WTC11 (cell line): ENCODE measurements at regions not wholly inside any gene's neighbourhood (a gene's known extent, or its start where the extent isn't known, plus 50 kb on each side); places are given as distances from the start of the nearest gene placed in this dataset.

Source experiments
- ATAC-seq: fragments of 200-7000 bp; cut with Tn5 transposase; 2 replicates; pipeline ENCODE4 v1.10.0; 2021; ENCODE audit warnings: mild to moderate bottlenecking, moderate library complexity
- CTCF ChIA-PET: fragments of 300-600 bp; sonication (Branson Sonifier 250); formaldehyde crosslinking; loops from one replicate; lab custom pipeline; 2021; ENCODE audit warnings: antibody characterized with exemption; lab: Charles Lee
- POLR2A ChIA-PET: fragments of 350-600 bp; sonication (Branson Sonifier 250); formaldehyde crosslinking; loops from one replicate; lab custom pipeline; 2021; ENCODE audit warnings: antibody characterized with exemption; lab: Charles Lee
- DNase-seq: peaks from one replicate; pipeline ENCODE4 v3.0.0; 2021; ENCODE audit warnings: low spot score
- H3K27ac Mint-ChIP-seq: 2 replicates; pipeline ENCODE4 v1.8.0; 2021; ENCODE audit warnings: mixed read lengths
- H3K27me3 Mint-ChIP-seq: 2 replicates; pipeline ENCODE4 v1.8.0; 2021; ENCODE audit warnings: low read depth, mild to moderate bottlenecking, moderate library complexity, mixed read lengths
- H3K36me3 Mint-ChIP-seq: 2 replicates; pipeline ENCODE4 v1.8.0; 2021; ENCODE audit warnings: mixed read lengths
- H3K4me1 Mint-ChIP-seq: 2 replicates; pipeline ENCODE4 v1.8.0; 2022; ENCODE audit warnings: mixed read lengths
- H3K4me3 Mint-ChIP-seq: 2 replicates; pipeline ENCODE4 v1.8.0; 2021; ENCODE audit warnings: mild to moderate bottlenecking, moderate library complexity, mixed read lengths
- H3K9me3 Mint-ChIP-seq: 2 replicates; pipeline ENCODE4 v1.8.0; 2021; ENCODE audit warnings: mixed read lengths
- CREB1 ChIP-seq: sonication (generic); formaldehyde crosslinking; IDR thresholded peaks from 2 replicates; pipeline ENCODE4 v1.8.0; 2023; ENCODE audit warnings: mild to moderate bottlenecking, missing genetic modification reagents
- CREM ChIP-seq: sonication (generic); formaldehyde crosslinking; IDR thresholded peaks from 2 replicates; pipeline ENCODE4 v1.8.1; 2022; ENCODE audit warnings: mild to moderate bottlenecking, missing genetic modification reagents, moderate library complexity
- CTCF ChIP-seq: fragments of 200-600 bp; IDR thresholded peaks from 2 replicates; pipeline ENCODE4 v1.8.0; 2022; ENCODE audit warnings: antibody characterized with exemption
- EMX1 ChIP-seq: fragments of 250-450 bp; sonication (Bioruptor Pico); IDR thresholded peaks from 2 replicates; pipeline ENCODE4 v1.8.0; 2021; ENCODE audit warnings: mild to moderate bottlenecking
- ETV6 ChIP-seq: sonication (generic); formaldehyde crosslinking; IDR thresholded peaks from 2 replicates; pipeline ENCODE4 v1.8.1; 2022; ENCODE audit warnings: mild to moderate bottlenecking, missing genetic modification reagents
- FOXK1 ChIP-seq: sonication (generic); formaldehyde crosslinking; IDR thresholded peaks from 2 replicates; pipeline ENCODE4 v1.8.0; 2022; ENCODE audit warnings: mild to moderate bottlenecking, moderate library complexity, missing genetic modification reagents
- GRHL2 ChIP-seq: fragments of 250-450 bp; sonication (Bioruptor Pico); IDR thresholded peaks from 2 replicates; pipeline ENCODE4 v1.8.0; 2022; ENCODE audit warnings: mild to moderate bottlenecking, moderate library complexity; ENCODE audit not compliant: insufficient replicate concordance, severe bottlenecking
- GTF2I ChIP-seq: fragments of 250-450 bp; sonication (Bioruptor Pico); conservative IDR thresholded peaks from 2 replicates; pipeline ENCODE4 v1.4.0; 2021; ENCODE audit warnings: mild to moderate bottlenecking
- HMGA2 ChIP-seq: fragments of 250-450 bp; sonication (Bioruptor Pico); IDR thresholded peaks from 2 replicates; pipeline ENCODE4 v1.4.0; 2021; ENCODE audit warnings: mild to moderate bottlenecking, moderate library complexity
- IRF1 ChIP-seq: sonication (generic); formaldehyde crosslinking; IDR thresholded peaks from 2 replicates; pipeline ENCODE4 v1.8.0; 2023; ENCODE audit warnings: missing genetic modification reagents
- OVOL2 ChIP-seq: fragments of 250-450 bp; sonication (Bioruptor Pico); IDR thresholded peaks from 2 replicates; pipeline ENCODE4 v1.9.0; 2021; ENCODE audit warnings: mild to moderate bottlenecking, borderline replicate concordance
- PRDM15 ChIP-seq: sonication (generic); formaldehyde crosslinking; IDR thresholded peaks from 2 replicates; pipeline ENCODE4 v1.8.0; 2022; ENCODE audit warnings: missing genetic modification reagents
- PRRX2 ChIP-seq: fragments of 250-450 bp; sonication (Bioruptor Pico); IDR thresholded peaks from 2 replicates; pipeline ENCODE4 v1.8.0; 2021; ENCODE audit warnings: mild to moderate bottlenecking
- SMAD3 ChIP-seq: sonication (generic); formaldehyde crosslinking; IDR thresholded peaks from 2 replicates; pipeline ENCODE4 v1.8.0; 2022; ENCODE audit warnings: missing genetic modification reagents, mild to moderate bottlenecking, borderline replicate concordance
- SP1 ChIP-seq: sonication (generic); formaldehyde crosslinking; conservative IDR thresholded peaks from 2 replicates; pipeline ENCODE4 v1.8.1; 2022; ENCODE audit warnings: missing genetic modification reagents
- ZNF219 ChIP-seq: sonication (generic); formaldehyde crosslinking; IDR thresholded peaks from 2 replicates; pipeline ENCODE4 v1.8.0; 2023; ENCODE audit warnings: missing genetic modification reagents, mild to moderate bottlenecking, borderline replicate concordance
- ZNF232 ChIP-seq: sonication (generic); formaldehyde crosslinking; IDR thresholded peaks from 2 replicates; pipeline ENCODE4 v1.8.0; 2022; ENCODE audit warnings: mild to moderate bottlenecking, missing genetic modification reagents
- ZNF263 ChIP-seq: sonication (generic); formaldehyde crosslinking; IDR thresholded peaks from 2 replicates; pipeline ENCODE4 v1.8.1; 2022; ENCODE audit warnings: low read depth, mild to moderate bottlenecking, moderate library complexity, missing genetic modification reagents
- TF ChIP-seq, protein P1 (sequence below): fragments of 250-450 bp; sonication (Bioruptor Pico); IDR thresholded peaks from 2 replicates; pipeline ENCODE4 v2.1.2; 2022; ENCODE audit warnings: mild to moderate bottlenecking, moderate library complexity
- TF ChIP-seq, protein P2 (sequence below): sonication (generic); formaldehyde crosslinking; IDR thresholded peaks from 2 replicates; pipeline ENCODE4 v1.8.1; 2023; ENCODE audit warnings: mild to moderate bottlenecking, missing genetic modification reagents, moderate library complexity
- TF ChIP-seq, protein P3 (sequence below): fragments of 250-450 bp; sonication (Bioruptor Pico); IDR thresholded peaks from 2 replicates; pipeline ENCODE4 v1.9.0; 2021; ENCODE audit warnings: moderate library complexity, mild to moderate bottlenecking, inconsistent platforms, borderline replicate concordance
- TF ChIP-seq, protein P4 (sequence below): sonication (generic); formaldehyde crosslinking; IDR thresholded peaks from 2 replicates; pipeline ENCODE4 v1.8.1; 2023; ENCODE audit warnings: mild to moderate bottlenecking, missing genetic modification reagents, borderline replicate concordance

- Mint-ChIP-seq H3K27ac (no peak overlapping the region), H3K4me3 (no peak overlapping the region), H3K27me3 (no peaks in the 10 kb centered on the region), H3K4me1 (peaks cover 26% of the 10 kb centered on the region), H3K36me3 (no peaks in the 10 kb centered on the region), H3K9me3 (no peaks in the 10 kb centered on the region)
- TF ChIP-seq CREM = no peak
- TF ChIP-seq ZNF263 (CRISPR knock-in tag) = no peak
- TF ChIP-seq, protein P1, sequence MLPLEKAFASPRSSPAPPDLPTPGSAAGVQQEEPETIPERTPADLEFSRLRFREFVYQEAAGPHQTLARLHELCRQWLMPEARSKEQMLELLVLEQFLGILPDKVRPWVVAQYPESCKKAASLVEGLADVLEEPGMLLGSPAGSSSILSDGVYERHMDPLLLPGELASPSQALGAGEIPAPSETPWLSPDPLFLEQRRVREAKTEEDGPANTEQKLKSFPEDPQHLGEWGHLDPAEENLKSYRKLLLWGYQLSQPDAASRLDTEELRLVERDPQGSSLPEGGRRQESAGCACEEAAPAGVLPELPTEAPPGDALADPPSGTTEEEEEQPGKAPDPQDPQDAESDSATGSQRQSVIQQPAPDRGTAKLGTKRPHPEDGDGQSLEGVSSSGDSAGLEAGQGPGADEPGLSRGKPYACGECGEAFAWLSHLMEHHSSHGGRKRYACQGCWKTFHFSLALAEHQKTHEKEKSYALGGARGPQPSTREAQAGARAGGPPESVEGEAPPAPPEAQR (CRISPR knock-in tag) = no peak
- TF ChIP-seq PRDM15 = no peak
- TF ChIP-seq SMAD3 (CRISPR knock-in tag) = no peak
- no peak for TF ChIP-seq FOXK1
- TF ChIP-seq GTF2I (CRISPR knock-in tag) = no peak
- no peak for TF ChIP-seq SP1 (CRISPR knock-in tag)
- TF ChIP-seq ZNF232 = no peak
- TF ChIP-seq HMGA2 (CRISPR knock-in tag) = no peak
- no peak for TF ChIP-seq OVOL2
- DNase-seq (no peak), ATAC-seq (no peak)
- CTCF ChIA-PET = no interaction called here
- POLR2A ChIA-PET = no interaction called here
Measured at GRCh38 chr4:187183346-187183745, 459.7 kb upstream of the FAT1 start.

DNA sequence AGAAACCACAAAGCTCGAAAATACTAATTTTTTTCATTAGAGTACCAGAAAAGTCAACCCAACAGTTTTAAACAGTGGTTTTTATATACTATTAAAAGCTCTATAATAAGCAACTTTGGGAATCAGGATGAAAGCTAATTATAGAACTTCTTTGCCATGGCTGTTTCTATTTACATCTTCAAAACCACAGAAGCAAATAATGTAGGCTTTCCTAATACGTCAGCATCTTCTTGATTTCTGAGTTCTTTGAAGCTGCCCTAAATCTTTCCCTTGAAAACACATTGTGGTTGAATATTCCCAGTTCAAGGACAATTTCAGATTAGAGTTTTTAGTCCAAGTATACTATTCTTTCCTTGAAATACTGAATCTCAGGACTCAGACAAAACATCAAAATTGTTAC is 460.2 kb upstream of the FAT1 start:
- Mint-ChIP-seq H3K9me3 (no peaks in the 10 kb centered on the region), H3K27ac (no peak overlapping the region), H3K4me1 (peaks cover 22% of the 10 kb centered on the region), H3K27me3 (no peaks in the 10 kb centered on the region), H3K36me3 (no peaks in the 10 kb centered on the region), H3K4me3 (no peak overlapping the region)
- DNase-seq = no peak
- ATAC-seq = no peak
- CTCF ChIA-PET = no interaction called here
- POLR2A ChIA-PET = no interaction called here
- TF ChIP-seq PRRX2 (CRISPR knock-in tag) (no peak), ZNF219 (no peak), EMX1 (CRISPR knock-in tag) (no peak), CTCF (no peak), CREB1 (no peak), IRF1 (no peak), ETV6 (CRISPR knock-in tag) (no peak), GRHL2 (no peak)
- TF ChIP-seq, protein P2, sequence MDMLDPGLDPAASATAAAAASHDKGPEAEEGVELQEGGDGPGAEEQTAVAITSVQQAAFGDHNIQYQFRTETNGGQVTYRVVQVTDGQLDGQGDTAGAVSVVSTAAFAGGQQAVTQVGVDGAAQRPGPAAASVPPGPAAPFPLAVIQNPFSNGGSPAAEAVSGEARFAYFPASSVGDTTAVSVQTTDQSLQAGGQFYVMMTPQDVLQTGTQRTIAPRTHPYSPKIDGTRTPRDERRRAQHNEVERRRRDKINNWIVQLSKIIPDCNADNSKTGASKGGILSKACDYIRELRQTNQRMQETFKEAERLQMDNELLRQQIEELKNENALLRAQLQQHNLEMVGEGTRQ = no peak
- TF ChIP-seq, protein P3, sequence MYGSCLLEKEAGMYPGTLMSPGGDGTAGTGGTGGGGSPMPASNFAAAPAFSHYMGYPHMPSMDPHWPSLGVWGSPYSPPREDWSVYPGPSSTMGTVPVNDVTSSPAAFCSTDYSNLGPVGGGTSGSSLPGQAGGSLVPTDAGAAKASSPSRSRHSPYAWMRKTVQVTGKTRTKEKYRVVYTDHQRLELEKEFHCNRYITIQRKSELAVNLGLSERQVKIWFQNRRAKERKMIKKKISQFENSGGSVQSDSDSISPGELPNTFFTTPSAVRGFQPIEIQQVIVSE (CRISPR knock-in tag) = no peak
- TF ChIP-seq, protein P4, sequence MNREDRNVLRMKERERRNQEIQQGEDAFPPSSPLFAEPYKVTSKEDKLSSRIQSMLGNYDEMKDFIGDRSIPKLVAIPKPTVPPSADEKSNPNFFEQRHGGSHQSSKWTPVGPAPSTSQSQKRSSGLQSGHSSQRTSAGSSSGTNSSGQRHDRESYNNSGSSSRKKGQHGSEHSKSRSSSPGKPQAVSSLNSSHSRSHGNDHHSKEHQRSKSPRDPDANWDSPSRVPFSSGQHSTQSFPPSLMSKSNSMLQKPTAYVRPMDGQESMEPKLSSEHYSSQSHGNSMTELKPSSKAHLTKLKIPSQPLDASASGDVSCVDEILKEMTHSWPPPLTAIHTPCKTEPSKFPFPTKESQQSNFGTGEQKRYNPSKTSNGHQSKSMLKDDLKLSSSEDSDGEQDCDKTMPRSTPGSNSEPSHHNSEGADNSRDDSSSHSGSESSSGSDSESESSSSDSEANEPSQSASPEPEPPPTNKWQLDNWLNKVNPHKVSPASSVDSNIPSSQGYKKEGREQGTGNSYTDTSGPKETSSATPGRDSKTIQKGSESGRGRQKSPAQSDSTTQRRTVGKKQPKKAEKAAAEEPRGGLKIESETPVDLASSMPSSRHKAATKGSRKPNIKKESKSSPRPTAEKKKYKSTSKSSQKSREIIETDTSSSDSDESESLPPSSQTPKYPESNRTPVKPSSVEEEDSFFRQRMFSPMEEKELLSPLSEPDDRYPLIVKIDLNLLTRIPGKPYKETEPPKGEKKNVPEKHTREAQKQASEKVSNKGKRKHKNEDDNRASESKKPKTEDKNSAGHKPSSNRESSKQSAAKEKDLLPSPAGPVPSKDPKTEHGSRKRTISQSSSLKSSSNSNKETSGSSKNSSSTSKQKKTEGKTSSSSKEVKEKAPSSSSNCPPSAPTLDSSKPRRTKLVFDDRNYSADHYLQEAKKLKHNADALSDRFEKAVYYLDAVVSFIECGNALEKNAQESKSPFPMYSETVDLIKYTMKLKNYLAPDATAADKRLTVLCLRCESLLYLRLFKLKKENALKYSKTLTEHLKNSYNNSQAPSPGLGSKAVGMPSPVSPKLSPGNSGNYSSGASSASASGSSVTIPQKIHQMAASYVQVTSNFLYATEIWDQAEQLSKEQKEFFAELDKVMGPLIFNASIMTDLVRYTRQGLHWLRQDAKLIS = no peak
